ENCODE measurements at regions not wholly inside any gene's neighbourhood (a gene's known extent, or its start where the extent isn't known, plus 50 kb on each side); places are given as distances from the start of the nearest gene placed in this dataset.
"Not testable (repeated sequence)": the region's sequence is repeated elsewhere in the genome, so short reads cannot be mapped to it uniquely, and the experiment has no call there.

DNA sequence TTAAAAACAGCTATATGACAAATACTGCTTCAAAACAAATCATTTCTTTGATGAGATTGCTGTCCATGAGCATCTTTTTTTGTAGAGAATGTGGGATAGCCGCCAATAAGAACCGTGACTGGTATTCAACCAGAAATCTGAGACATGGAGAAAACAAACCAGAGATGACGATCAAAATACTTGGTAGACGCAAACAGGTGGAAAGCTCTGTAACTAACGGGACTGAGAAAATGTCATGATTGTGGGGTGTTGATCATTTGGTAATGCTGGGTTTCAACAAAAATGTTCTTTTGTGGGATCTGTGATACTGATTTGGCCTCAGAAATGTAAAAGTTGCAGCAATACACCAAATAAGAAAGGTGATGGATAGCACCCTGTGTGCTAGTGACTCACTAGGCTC, 364.8 kb downstream of the NYAP2 start:
- H3K9me3 Mint-ChIP-seq: no peaks in the 10 kb centered on the region
- DNase-seq: no peak
- H3K27ac Mint-ChIP-seq: no peak overlapping the region
- H3K4me1 Mint-ChIP-seq (ENCODE audit: low read depth): no peaks in the 10 kb centered on the region
- H3K4me3 Mint-ChIP-seq: no peak overlapping the region
- no peaks in the 10 kb centered on the region for H3K36me3 Mint-ChIP-seq (ENCODE audit: low read depth)
- H3K27me3 Mint-ChIP-seq: no peaks in the 10 kb centered on the region

DNA sequence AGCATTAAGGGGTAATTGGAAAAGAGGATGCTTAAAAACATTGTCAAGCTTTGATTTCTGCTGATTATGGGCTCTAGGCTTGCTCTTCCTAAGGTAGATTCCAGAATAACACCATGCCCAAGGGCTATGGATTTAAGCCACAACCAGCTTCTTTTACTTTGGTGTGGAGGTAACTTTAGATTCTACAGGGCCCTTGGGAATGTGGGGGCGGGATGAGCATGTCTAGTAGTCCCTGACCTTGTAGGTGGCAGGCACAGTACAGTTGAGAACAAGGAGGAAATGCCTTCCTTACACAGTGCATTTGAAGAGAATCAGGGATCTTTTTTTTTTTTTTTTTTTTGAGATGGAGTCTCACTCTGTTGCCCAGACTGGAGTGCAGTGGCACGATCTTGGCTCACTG, 364.2 kb downstream of the NYAP2 start:
- Mint-ChIP-seq H3K27me3 (no peaks in the 10 kb centered on the region), H3K4me1 (ENCODE audit: low read depth) (no peaks in the 10 kb centered on the region), H3K36me3 (ENCODE audit: low read depth) (no peaks in the 10 kb centered on the region), H3K4me3 (no peak overlapping the region), H3K9me3 (no peaks in the 10 kb centered on the region), H3K27ac (no peak overlapping the region)
- no peak for DNase-seq

DNA sequence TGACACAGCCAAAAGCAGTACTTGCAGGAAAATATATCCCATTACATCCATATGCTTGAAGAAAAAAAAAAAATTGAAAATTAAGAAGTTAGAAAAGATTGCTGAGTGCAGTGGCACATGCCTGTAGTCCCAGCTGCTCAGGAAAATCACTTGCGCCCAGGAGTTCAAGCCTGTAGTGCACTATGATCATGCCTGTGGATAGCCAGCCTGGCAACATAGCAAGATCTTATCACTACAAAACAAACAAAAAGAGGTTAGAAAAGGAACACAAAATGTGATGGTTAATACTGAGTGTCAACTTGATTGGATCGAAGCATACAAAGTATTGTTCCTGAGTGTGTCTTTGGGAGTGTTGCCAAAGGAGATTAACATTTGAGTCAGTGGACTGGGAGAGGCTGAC, 361.9 kb downstream of the NYAP2 start:
- no peaks in the 10 kb centered on the region for H3K4me1 Mint-ChIP-seq (ENCODE audit: low read depth)
- H3K36me3 Mint-ChIP-seq (ENCODE audit: low read depth): no peaks in the 10 kb centered on the region
- no peak overlapping the region for H3K4me3 Mint-ChIP-seq
- no peak overlapping the region for H3K27ac Mint-ChIP-seq
- no peaks in the 10 kb centered on the region for H3K27me3 Mint-ChIP-seq
- H3K9me3 Mint-ChIP-seq: no peaks in the 10 kb centered on the region
- no peak for DNase-seq

DNA sequence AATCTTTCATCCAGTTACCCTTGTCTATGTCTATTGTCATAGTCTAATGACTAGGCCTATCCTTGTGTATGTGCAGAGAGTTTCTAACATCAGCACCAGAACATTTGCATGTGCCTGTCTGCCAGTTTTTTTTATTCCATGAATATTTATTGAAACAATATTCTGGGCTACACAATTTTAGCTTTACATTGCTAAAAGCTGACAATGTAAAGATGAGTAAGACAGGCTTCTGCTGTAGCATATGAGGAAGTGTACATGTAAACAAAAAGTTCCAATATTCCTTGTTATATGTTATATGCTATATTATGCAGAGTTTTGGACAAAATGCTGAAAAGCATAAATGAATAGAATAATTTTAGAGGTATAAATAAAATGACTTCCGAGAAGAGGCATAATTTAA, 357.7 kb downstream of the NYAP2 start:
- no peaks in the 10 kb centered on the region for H3K4me1 Mint-ChIP-seq (ENCODE audit: low read depth)
- no peak overlapping the region for H3K27ac Mint-ChIP-seq

DNA sequence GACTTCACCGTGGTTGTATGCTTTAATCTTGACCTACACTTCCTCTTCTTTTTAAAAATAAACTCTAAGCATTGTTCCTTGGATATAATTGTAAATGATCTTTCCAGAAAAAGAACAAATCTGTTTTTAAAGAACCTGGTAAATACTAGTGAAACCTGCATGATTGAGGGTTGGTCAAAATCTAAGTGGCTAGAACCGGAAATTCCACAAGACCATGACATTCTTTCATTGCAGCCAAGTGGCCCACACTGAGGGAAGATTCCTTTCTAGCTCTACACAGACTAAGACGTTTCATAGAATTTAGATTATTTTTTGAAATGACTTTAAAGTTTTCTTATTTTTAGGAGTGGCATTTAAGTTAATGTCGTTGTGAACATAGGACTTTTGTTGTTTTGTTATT, 356.7 kb downstream of the NYAP2 start:
- H3K36me3 Mint-ChIP-seq (ENCODE audit: low read depth): no peaks in the 10 kb centered on the region

More for the DNA sequence above, 357.7 kb downstream of the NYAP2 start:
- Mint-ChIP-seq H3K27me3 (no peaks in the 10 kb centered on the region), H3K36me3 (ENCODE audit: low read depth) (no peaks in the 10 kb centered on the region), H3K9me3 (no peaks in the 10 kb centered on the region), H3K4me3 (no peak overlapping the region)
- no peak for DNase-seq

DNA sequence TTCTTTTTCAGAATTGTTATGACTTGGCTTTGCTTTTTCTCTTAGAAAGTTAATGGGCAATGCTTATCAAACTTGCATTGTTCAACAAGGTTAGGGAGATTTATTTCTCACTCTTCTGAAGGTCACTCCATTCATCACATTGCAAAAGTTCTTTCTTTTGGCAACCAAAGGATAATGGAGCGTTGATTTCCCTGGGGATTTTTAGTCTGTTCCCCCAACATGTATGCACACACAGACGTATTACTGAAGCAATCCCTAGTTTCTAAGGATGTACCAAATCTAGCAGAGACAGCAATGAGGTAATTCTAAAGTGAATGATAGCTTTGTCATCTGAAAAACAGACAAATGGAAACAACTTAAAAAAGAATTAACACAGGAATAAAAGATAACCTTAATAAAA, 349.1 kb downstream of the NYAP2 start:
- no peaks in the 10 kb centered on the region for H3K9me3 Mint-ChIP-seq

More for the DNA sequence above, 356.7 kb downstream of the NYAP2 start:
- H3K27ac Mint-ChIP-seq: no peak overlapping the region
- H3K27me3 Mint-ChIP-seq: no peaks in the 10 kb centered on the region
- no peak overlapping the region for H3K4me3 Mint-ChIP-seq
- no peaks in the 10 kb centered on the region for H3K4me1 Mint-ChIP-seq (ENCODE audit: low read depth)
- H3K9me3 Mint-ChIP-seq: no peaks in the 10 kb centered on the region
- no peak for DNase-seq

DNA sequence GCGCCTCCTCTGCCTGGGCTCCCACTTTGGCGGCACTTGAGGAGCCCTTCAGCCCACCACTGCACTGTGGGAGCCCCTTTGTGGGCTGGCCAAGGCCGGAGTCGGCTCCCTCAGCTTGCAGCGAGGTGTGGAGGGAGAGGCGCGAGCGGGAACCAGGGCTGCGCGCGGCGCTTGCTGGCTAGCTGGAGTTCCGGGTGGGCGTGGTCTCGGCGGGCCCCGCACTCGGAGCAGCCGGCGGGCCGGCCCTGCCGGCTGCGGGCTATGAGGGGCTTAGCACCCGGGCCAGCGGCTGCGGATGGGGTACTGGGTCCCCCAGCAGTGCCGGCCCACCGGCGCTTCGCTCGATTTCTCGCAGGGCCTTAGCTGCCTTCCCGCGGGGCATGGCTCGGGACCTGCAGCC, 344.5 kb downstream of the NYAP2 start:
- H3K4me3 Mint-ChIP-seq; H3K36me3 Mint-ChIP-seq (ENCODE audit: low read depth); H3K4me1 Mint-ChIP-seq (ENCODE audit: low read depth); H3K27ac Mint-ChIP-seq; H3K9me3 Mint-ChIP-seq; H3K27me3 Mint-ChIP-seq; DNase-seq: not testable (repeated sequence)

More for the DNA sequence above, 349.1 kb downstream of the NYAP2 start:
- no peak for DNase-seq
- Mint-ChIP-seq H3K36me3 (ENCODE audit: low read depth) (no peaks in the 10 kb centered on the region), H3K27me3 (no peaks in the 10 kb centered on the region), H3K4me3 (no peak overlapping the region), H3K27ac (no peak overlapping the region), H3K4me1 (ENCODE audit: low read depth) (no peaks in the 10 kb centered on the region)

DNA sequence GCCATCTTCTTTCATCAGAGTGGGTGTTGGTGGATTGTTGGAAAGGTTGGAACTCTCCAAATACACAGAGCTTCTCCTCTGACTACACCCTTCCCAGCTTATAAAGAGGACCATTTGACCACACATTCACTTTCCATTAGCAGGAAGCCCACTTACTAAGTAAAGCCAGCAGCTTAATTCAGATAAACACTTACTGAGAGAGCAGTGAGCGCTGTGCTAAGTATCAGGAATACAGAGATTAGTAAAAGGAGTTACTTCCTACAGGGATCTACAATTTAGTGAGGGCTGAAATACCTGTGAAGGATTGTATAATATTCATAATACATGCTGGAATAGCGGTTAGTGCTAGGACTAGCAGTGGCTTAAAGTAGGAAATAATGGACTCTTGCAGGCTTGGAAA, 343.0 kb downstream of the NYAP2 start:
- H3K9me3 Mint-ChIP-seq: no peaks in the 10 kb centered on the region
- peaks cover 9% of the 10 kb centered on the region for H3K27me3 Mint-ChIP-seq
- H3K36me3 Mint-ChIP-seq (ENCODE audit: low read depth): no peaks in the 10 kb centered on the region
- no peak overlapping the region for H3K4me3 Mint-ChIP-seq
- no peak overlapping the region for H3K27ac Mint-ChIP-seq
- DNase-seq: no peak
- no peaks in the 10 kb centered on the region for H3K4me1 Mint-ChIP-seq (ENCODE audit: low read depth)

DNA sequence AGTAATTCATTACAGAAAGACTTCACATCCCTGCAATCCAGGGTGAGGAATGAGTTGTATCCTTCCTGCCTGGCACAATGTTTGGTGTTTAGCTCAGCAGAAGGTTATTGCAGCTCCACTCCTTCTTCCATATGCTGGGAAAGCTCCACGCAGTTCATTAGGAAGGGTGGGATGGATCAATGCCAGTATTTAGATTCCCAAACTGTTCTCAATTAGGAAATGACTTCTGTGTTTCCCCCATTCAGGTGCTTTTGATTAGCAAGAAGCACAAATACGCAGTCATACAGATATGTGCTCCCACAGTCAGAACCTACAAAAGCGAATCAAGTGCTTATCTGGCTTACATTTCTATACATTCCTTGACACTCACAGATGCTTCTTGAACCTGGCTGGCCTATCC, 340.6 kb downstream of the NYAP2 start:
- H3K4me3 Mint-ChIP-seq: no peak overlapping the region

DNA sequence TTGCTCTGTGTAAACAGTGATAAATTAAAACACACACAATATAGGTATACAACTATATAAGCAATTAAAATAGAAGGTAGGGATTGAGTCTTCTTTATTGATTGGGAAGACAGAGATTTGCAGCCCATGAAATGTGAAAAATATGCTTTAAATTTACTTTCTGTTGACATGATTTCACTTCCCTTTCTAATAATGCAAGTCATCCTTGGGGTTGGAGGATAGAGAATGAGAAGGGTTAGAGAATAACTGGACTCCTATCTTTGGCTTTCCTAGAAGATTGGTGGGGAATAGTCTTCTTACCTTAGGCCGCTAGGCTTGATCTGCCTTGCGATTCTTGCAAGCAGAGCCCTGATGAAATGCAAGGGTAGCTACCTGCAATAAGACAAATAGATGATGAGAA, 339.8 kb downstream of the NYAP2 start:
- no peaks in the 10 kb centered on the region for H3K9me3 Mint-ChIP-seq
- peaks cover 15% of the 10 kb centered on the region for H3K27me3 Mint-ChIP-seq
- H3K4me1 Mint-ChIP-seq (ENCODE audit: low read depth): no peaks in the 10 kb centered on the region
- H3K4me3 Mint-ChIP-seq: no peak overlapping the region
- no peak overlapping the region for H3K27ac Mint-ChIP-seq
- DNase-seq: no peak
- no peaks in the 10 kb centered on the region for H3K36me3 Mint-ChIP-seq (ENCODE audit: low read depth)

More for the DNA sequence above, 340.6 kb downstream of the NYAP2 start:
- Mint-ChIP-seq H3K27ac (no peak overlapping the region), H3K4me1 (ENCODE audit: low read depth) (no peaks in the 10 kb centered on the region), H3K36me3 (ENCODE audit: low read depth) (no peaks in the 10 kb centered on the region), H3K27me3 (peaks cover 9% of the 10 kb centered on the region), H3K9me3 (no peaks in the 10 kb centered on the region)
- DNase-seq: no peak

DNA sequence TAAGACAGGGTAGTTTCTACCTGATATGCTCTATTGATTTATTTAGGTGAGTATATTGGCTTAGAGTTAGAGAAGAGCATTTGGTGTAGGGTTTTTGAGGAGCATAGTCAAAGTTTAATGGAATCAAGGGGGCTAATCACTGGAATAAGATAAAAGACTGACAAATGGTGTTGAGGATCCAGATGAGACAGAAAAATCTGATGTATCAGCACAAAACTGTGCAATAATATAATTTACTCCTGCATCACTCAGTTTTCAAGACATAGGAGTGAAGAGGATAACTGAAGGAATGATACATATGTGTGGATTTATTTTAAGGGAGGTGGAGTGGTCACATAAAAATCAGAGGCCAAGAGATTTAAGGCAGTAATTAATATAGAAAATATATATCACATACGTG, 339.2 kb downstream of the NYAP2 start:
- H3K4me1 Mint-ChIP-seq (ENCODE audit: low read depth): no peaks in the 10 kb centered on the region
- no peaks in the 10 kb centered on the region for H3K9me3 Mint-ChIP-seq
- no peak overlapping the region for H3K4me3 Mint-ChIP-seq
- peaks cover 18% of the 10 kb centered on the region for H3K27me3 Mint-ChIP-seq
- no peak for DNase-seq
- no peak overlapping the region for H3K27ac Mint-ChIP-seq
- no peaks in the 10 kb centered on the region for H3K36me3 Mint-ChIP-seq (ENCODE audit: low read depth)

DNA sequence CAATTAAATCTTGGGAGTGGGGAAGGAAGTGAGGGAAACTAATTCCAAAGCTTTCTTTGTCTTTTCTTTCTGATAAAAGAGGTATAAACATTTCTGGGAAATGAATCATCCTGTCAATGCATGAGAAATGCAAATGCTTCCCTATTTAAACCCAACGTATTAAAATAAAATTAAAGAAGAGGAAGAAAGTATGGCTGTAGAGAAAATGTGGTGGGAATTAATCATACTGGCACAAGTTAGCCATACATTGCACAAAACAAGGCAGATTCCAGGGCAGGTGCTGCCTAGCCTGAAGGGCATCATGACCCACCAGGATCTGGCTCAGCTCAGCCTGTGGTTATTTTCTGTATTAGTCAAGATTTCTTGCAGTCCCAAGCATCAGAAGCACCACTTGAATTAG, 338.0 kb downstream of the NYAP2 start:
- Mint-ChIP-seq H3K4me3 (no peak overlapping the region), H3K27me3 (peaks cover 26% of the 10 kb centered on the region), H3K4me1 (ENCODE audit: low read depth) (no peaks in the 10 kb centered on the region), H3K27ac (no peak overlapping the region), H3K36me3 (ENCODE audit: low read depth) (no peaks in the 10 kb centered on the region), H3K9me3 (no peaks in the 10 kb centered on the region)
- no peak for DNase-seq

DNA sequence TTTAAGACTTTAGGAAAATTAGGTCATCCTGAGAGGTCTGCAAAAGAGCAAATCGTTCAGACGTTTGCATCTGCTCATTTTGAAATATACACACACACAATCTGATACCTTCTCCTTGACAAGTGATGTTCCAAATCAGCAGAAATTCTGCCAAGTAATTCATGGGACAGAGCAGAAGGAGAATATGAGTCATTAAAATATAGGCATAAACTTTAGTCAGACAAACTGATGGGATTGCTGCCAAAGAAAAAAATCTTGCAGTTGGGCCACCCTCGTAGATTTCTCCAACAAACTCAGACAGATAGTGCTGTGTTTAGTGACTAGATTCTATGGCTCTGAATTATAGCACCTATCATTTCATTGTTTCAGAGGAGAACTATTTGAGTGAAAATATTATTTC, 336.3 kb downstream of the NYAP2 start:
- Mint-ChIP-seq H3K27ac (no peak overlapping the region), H3K4me1 (ENCODE audit: low read depth) (no peaks in the 10 kb centered on the region), H3K9me3 (no peaks in the 10 kb centered on the region), H3K4me3 (no peak overlapping the region), H3K36me3 (ENCODE audit: low read depth) (no peaks in the 10 kb centered on the region), H3K27me3 (peaks cover 25% of the 10 kb centered on the region)
- no peak for DNase-seq

DNA sequence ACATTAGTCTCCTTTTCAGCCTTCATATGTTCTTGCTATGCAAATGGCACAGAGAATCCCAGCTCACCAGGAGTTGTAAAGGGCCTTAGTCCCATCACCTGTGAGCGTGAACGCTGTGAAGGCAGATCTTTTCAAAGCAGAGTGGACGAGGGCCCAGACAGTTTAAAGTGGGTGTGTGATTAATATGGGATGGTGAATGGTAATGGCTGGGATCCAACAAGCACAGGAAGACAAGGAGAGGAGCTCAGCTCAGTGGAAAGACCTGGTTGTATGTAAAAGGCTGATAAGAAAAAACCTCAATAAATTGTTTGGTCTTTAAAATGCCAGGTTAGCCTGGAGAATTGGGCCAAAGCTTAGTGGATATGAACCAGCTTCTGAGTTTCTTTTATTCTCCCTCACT, 326.2 kb downstream of the NYAP2 start:
- H3K9me3 Mint-ChIP-seq: no peaks in the 10 kb centered on the region
- H3K36me3 Mint-ChIP-seq (ENCODE audit: low read depth): no peaks in the 10 kb centered on the region
- H3K4me1 Mint-ChIP-seq (ENCODE audit: low read depth): no peaks in the 10 kb centered on the region
- no peak overlapping the region for H3K4me3 Mint-ChIP-seq
- no peak overlapping the region for H3K27ac Mint-ChIP-seq
- peaks cover 17% of the 10 kb centered on the region for H3K27me3 Mint-ChIP-seq
- DNase-seq: no peak

Data from activated T-cell treated with anti-CD3 and anti-CD28 coated beads, Interleukin-2, amount 50 U/mL, for 24 hours (primary cell).